Right lobe of liver (tissue), 4 donors: ENCODE measurements at regions not wholly inside any gene's neighbourhood (a gene's known extent, or its start where the extent isn't known, plus 50 kb on each side); places are given as distances from the start of the nearest gene placed in this dataset.

Experiments used
- POLR2A ChIP-seq: fragments of 450-650 bp; IDR thresholded peaks from one replicate; pipeline ENCODE4 v1.6.1; 2017; ENCODE audit warnings: antibody characterized with exemption, mild to moderate bottlenecking
- TF ChIP-seq, protein P1 (sequence below), 4 donors: fragments of 200-600 bp in 3 of 4; fragments of 450-650 bp in 1 of 4; IDR thresholded peaks; one replicate each; pipeline versions ENCODE4 v1.5.1 to v1.8.0; 2016 to 2022; ENCODE audit warnings: antibody characterized with exemption in 4 of 4, mild to moderate bottlenecking in 2 of 4
- donor health status: DM: no; HTN: no; CAD: no.
- donor health status: DM: no; HTN: no; CAD: no.
- donor health status: DM: no; HTN: yes; CAD: no.

DNA sequence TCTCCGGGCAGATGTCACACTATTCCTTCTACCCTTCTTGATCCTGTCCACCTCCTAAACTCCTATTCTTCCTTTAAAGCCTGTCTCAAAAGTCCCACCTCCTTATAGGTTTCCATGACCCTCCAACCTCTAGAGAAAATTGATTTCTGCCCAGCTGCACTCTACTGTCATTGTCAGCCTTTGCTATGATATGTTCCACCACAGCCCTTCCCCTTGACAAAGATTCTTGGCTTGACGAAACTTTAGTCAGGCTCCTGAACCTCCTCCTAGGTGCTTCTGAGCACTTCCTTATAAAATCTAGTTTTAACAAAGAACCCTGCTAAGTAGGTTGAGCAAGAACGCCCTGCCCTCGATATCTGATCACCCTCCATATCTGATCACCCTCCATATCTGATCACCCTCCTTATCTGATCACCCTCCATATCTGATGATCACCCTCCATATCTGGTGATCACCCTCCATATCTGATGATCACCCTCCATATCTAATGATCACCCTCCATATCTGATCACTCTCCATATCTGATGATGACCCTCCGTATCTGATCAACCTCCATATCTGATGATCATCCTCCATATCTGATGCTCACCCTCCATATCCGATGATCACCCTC lies 103.2 kb downstream of the RIN2 start:
- TF ChIP-seq POLR2A = no peak
- TF ChIP-seq, protein P1, sequence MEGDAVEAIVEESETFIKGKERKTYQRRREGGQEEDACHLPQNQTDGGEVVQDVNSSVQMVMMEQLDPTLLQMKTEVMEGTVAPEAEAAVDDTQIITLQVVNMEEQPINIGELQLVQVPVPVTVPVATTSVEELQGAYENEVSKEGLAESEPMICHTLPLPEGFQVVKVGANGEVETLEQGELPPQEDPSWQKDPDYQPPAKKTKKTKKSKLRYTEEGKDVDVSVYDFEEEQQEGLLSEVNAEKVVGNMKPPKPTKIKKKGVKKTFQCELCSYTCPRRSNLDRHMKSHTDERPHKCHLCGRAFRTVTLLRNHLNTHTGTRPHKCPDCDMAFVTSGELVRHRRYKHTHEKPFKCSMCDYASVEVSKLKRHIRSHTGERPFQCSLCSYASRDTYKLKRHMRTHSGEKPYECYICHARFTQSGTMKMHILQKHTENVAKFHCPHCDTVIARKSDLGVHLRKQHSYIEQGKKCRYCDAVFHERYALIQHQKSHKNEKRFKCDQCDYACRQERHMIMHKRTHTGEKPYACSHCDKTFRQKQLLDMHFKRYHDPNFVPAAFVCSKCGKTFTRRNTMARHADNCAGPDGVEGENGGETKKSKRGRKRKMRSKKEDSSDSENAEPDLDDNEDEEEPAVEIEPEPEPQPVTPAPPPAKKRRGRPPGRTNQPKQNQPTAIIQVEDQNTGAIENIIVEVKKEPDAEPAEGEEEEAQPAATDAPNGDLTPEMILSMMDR (IDR thresholded peaks at IDR 0.05) = no peak
